PC-9 (cell line): ENCODE measurements at regions not wholly inside any gene's neighbourhood (a gene's known extent, or its start where the extent isn't known, plus 50 kb on each side); places are given as distances from the start of the nearest gene placed in this dataset.

Source experiments
- BruUV-seq: library from RNA; stranded (reverse); fragments of 400-500 nt; replicated peaks from 2 replicates; lab custom pipeline; 2021; lab: Mats Ljungman, UMichigan
- CTCF ChIA-PET: fragments of 300-600 bp; sonication (Branson Sonifier 250); formaldehyde crosslinking; loops from one replicate; lab custom pipeline; 2022; ENCODE audit warnings: antibody characterized with exemption; lab: Charles Lee
- POLR2A ChIA-PET: fragments of 300-600 bp; sonication (Branson Sonifier 250); formaldehyde crosslinking; loops from one replicate; lab custom pipeline; 2022; ENCODE audit warnings: antibody characterized with exemption; ENCODE audit not compliant: unreplicated experiment; lab: Charles Lee
- DNase-seq, 2 experiments: peaks; one replicate each; pipeline versions ENCODE4 v3.0.0 to v3.0.0-alpha.2; 2015 to 2022; ENCODE audit warnings: mixed read lengths in 1 of 2
- H2AFZ ChIP-seq: fragments of 200-600 bp; sonication (generic); 2 replicates; pipeline ENCODE4 v1.8.1; 2017; ENCODE audit warnings: antibody characterized with exemption
- H3F3A ChIP-seq: fragments of 200-600 bp; sonication (generic); 2 replicates; pipeline ENCODE4 v1.8.1; 2017; ENCODE audit warnings: antibody characterized with exemption, mild to moderate bottlenecking, low read depth; ENCODE audit not compliant: insufficient read depth
- H3K27ac ChIP-seq: fragments of 200-600 bp; sonication (generic); 2 replicates; pipeline ENCODE4 v1.6.1; 2016; ENCODE audit warnings: mixed run types
- H3K27me3 ChIP-seq: fragments of 200-600 bp; sonication (generic); 2 replicates; pipeline ENCODE4 v1.6.1; 2016; ENCODE audit warnings: low read depth, mixed run types; ENCODE audit not compliant: insufficient read depth
- H3K36me3 ChIP-seq: fragments of 200-600 bp; sonication (generic); 2 replicates; pipeline ENCODE4 v1.6.1; 2016; ENCODE audit warnings: low read depth, mixed run types
- H3K4me1 ChIP-seq: fragments of 200-600 bp; sonication (generic); replicated peaks from 2 replicates; pipeline ENCODE4 v1.6.1; 2016; ENCODE audit warnings: mixed run types; ENCODE audit not compliant: insufficient read depth
- H3K4me2 ChIP-seq: fragments of 200-600 bp; sonication (generic); 2 replicates; pipeline ENCODE4 v1.6.1; 2017; ENCODE audit warnings: mixed run types
- H3K4me3 ChIP-seq: fragments of 200-600 bp; sonication (generic); 2 replicates; pipeline ENCODE4 v1.6.1; 2016; ENCODE audit warnings: mixed run types
- H3K79me2 ChIP-seq: fragments of 200-600 bp; sonication (generic); 2 replicates; pipeline ENCODE4 v1.6.1; 2017; ENCODE audit warnings: low read depth, mixed run types
- H3K9me2 ChIP-seq: fragments of 200-600 bp; sonication (generic); 2 replicates; pipeline ENCODE4 v1.8.1; 2017; ENCODE audit warnings: mild to moderate bottlenecking; ENCODE audit not compliant: insufficient read depth
- H3K9me3 ChIP-seq: fragments of 200-600 bp; sonication (generic); 2 replicates; pipeline ENCODE4 v1.8.1; 2016; ENCODE audit warnings: low read depth; ENCODE audit not compliant: insufficient read depth
- H4K20me1 ChIP-seq: fragments of 200-600 bp; sonication (generic); 2 replicates; pipeline ENCODE4 v1.8.1; 2017; ENCODE audit not compliant: insufficient read depth
- EZH2 ChIP-seq: fragments of 200-600 bp; sonication (generic); IDR thresholded peaks from 2 replicates; pipeline ENCODE4 v1.8.0; 2017; ENCODE audit warnings: antibody characterized with exemption, low read depth
- intact Hi-C: fragments of 100-400 bp; cut with micrococcal nuclease; formaldehyde crosslinking; loops from one replicate; pipeline ENCODE4 v1.10.0; 2022; ENCODE audit not compliant: unreplicated experiment
- TF ChIP-seq, protein P1 (sequence below): fragments of 200-600 bp; sonication (generic); conservative IDR thresholded peaks from 2 replicates; pipeline ENCODE4 v1.6.1; 2017; ENCODE audit warnings: mixed run types, antibody characterized with exemption, mild to moderate bottlenecking, moderate library complexity

DNA sequence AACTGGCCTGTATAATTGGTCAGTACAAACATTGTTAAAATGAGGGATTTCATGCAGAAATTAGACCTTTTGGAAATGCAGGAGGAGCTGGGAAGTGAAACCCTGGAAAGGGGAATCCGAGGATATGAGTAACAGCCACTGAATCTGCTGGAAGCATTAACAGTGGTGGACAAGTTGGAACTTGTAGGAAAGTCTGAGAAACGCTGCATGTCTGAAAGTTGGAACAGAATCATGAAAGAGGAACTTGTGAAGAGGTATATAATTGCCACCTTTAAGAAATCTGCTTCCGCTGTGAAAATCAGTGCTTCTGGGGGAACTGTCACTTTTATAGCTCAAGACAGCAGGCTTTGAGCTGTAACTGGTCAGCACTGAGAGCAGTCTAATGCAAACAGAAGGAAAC, 716.5 kb upstream of the PRR20A start:
- TF ChIP-seq, protein P1, sequence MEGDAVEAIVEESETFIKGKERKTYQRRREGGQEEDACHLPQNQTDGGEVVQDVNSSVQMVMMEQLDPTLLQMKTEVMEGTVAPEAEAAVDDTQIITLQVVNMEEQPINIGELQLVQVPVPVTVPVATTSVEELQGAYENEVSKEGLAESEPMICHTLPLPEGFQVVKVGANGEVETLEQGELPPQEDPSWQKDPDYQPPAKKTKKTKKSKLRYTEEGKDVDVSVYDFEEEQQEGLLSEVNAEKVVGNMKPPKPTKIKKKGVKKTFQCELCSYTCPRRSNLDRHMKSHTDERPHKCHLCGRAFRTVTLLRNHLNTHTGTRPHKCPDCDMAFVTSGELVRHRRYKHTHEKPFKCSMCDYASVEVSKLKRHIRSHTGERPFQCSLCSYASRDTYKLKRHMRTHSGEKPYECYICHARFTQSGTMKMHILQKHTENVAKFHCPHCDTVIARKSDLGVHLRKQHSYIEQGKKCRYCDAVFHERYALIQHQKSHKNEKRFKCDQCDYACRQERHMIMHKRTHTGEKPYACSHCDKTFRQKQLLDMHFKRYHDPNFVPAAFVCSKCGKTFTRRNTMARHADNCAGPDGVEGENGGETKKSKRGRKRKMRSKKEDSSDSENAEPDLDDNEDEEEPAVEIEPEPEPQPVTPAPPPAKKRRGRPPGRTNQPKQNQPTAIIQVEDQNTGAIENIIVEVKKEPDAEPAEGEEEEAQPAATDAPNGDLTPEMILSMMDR = no peak
- TF ChIP-seq EZH2 = no peak
- no peaks in the 10 kb centered on the region for H3K27me3 ChIP-seq
- no TSS peak for BruUV-seq
- H4K20me1 ChIP-seq = no peaks in the 10 kb centered on the region
- ChIA-PET POLR2A (no interaction called here), CTCF (no interaction called here)
- H2AFZ ChIP-seq = no peak overlapping the region
- H3K79me2 ChIP-seq = no peaks in the 10 kb centered on the region
- no peaks in the 10 kb centered on the region for H3K9me3 ChIP-seq
- H3K36me3 ChIP-seq = no peaks in the 10 kb centered on the region
- intact Hi-C loops = no loop called here
- H3K4me2 ChIP-seq = no peak overlapping the region
- no peaks in the 10 kb centered on the region; the same call in 1 of the 2 replicates for H3K9me2 ChIP-seq
- no peaks in the 10 kb centered on the region for H3F3A ChIP-seq
- H3K4me3 ChIP-seq = no peak overlapping the region
- no peak overlapping the region for H3K27ac ChIP-seq
- no peak for DNase-seq
- no peaks in the 10 kb centered on the region for H3K4me1 ChIP-seq

DNA sequence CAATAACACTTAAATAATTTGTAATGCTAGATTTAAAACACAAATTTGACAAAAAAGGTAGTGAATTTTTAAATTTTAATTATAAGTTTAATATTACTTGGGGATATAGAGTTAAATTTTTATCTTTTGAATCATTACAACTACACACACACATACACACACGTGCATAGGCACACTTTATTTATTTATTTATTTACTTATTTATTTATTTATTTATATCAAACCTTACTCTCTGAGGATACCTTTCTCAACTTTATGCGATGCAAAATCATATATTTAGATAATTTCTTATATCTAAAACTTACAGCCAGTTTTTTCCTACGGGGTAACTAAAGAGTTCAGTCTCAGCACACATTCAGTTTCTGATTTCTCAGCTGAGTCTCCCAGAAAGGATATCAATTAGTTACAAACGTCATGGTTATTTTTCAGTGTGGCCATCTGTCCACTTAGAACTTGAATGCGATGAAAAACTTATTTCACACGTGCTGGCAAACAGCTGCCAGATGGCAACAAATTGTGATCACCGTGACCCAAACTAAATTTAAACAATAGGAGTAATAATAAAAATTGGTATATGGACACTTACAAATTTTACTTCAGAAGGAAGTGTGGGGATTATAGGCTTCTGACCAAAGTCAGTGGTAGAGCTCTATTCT, 683.1 kb upstream of the PRR20A start:
- H3K4me2 ChIP-seq = no peak overlapping the region
- intact Hi-C loops = no loop called here
- no TSS peak for BruUV-seq

DNA sequence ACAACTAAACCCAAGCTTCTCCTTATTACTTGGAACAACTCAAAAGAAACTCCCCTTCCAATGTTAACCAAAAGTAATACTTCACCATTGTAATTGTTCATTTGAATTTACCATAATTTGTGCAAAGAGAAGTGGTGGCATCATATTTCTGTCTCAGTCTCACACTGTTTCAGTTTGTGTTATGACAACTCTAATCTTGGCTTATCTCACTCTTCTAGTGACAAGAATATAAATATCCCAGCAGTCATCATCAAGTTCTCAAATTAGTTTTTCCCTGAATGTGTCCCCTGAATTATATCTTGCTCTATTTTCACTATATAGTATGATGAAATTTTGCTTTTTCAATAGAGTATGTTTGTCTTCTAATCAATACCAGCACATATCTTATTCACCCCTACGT, 681.4 kb upstream of the PRR20A start:
- Histone ChIP-seq H2AFZ (no peak overlapping the region), H3F3A (no peaks in the 10 kb centered on the region), H3K4me3 (no peak overlapping the region), H3K79me2 (no peaks in the 10 kb centered on the region), H3K27ac (no peak overlapping the region), H3K9me3 (no peaks in the 10 kb centered on the region), H3K4me1 (no peaks in the 10 kb centered on the region), H4K20me1 (no peaks in the 10 kb centered on the region), H3K27me3 (no peaks in the 10 kb centered on the region), H3K4me2 (no peak overlapping the region), H3K9me2 (0 out of 2 replicates have a peak, but pooled peaks cover 5% of the 10 kb centered on the region), H3K36me3 (no peaks in the 10 kb centered on the region)
- no peak for DNase-seq
- CTCF ChIA-PET = no interaction called here
- POLR2A ChIA-PET = no interaction called here
- no TSS peak for BruUV-seq
- intact Hi-C loops = no loop called here
- TF ChIP-seq, protein P1 = no peak
- TF ChIP-seq EZH2 = no peak

More for the DNA sequence above, 683.1 kb upstream of the PRR20A start:
- Histone ChIP-seq H3K27me3 (no peaks in the 10 kb centered on the region), H3K27ac (no peak overlapping the region), H4K20me1 (no peaks in the 10 kb centered on the region), H3K36me3 (no peaks in the 10 kb centered on the region), H2AFZ (no peak overlapping the region), H3K4me3 (no peak overlapping the region), H3F3A (no peaks in the 10 kb centered on the region), H3K79me2 (no peaks in the 10 kb centered on the region), H3K4me1 (no peaks in the 10 kb centered on the region), H3K9me2 (0 out of 2 replicates have a peak, but pooled peaks cover 2% of the 10 kb centered on the region), H3K9me3 (no peaks in the 10 kb centered on the region)
- ChIA-PET POLR2A (no interaction called here), CTCF (no interaction called here)
- TF ChIP-seq, protein P1 = no peak
- no peak for TF ChIP-seq EZH2
- DNase-seq = no peak
